ENCODE measurements at regions not wholly inside any gene's neighbourhood (a gene's known extent, or its start where the extent isn't known, plus 50 kb on each side); places are given as distances from the start of the nearest gene placed in this dataset.

- no peak for DNase-seq (ENCODE audit: low read depth)
- TF ChIP-seq, protein P1, sequence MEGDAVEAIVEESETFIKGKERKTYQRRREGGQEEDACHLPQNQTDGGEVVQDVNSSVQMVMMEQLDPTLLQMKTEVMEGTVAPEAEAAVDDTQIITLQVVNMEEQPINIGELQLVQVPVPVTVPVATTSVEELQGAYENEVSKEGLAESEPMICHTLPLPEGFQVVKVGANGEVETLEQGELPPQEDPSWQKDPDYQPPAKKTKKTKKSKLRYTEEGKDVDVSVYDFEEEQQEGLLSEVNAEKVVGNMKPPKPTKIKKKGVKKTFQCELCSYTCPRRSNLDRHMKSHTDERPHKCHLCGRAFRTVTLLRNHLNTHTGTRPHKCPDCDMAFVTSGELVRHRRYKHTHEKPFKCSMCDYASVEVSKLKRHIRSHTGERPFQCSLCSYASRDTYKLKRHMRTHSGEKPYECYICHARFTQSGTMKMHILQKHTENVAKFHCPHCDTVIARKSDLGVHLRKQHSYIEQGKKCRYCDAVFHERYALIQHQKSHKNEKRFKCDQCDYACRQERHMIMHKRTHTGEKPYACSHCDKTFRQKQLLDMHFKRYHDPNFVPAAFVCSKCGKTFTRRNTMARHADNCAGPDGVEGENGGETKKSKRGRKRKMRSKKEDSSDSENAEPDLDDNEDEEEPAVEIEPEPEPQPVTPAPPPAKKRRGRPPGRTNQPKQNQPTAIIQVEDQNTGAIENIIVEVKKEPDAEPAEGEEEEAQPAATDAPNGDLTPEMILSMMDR (IDR thresholded peaks at IDR 0.05; ENCODE audit: insufficient read depth, low read depth, low read length): no peak
- no peak overlapping the region for H3K4me3 ChIP-seq (ENCODE audit: low read depth, low read length)
Observed at GRCh38 chr12:130049666-130050065, 112.6 kb upstream of the FZD10 start.

DNA sequence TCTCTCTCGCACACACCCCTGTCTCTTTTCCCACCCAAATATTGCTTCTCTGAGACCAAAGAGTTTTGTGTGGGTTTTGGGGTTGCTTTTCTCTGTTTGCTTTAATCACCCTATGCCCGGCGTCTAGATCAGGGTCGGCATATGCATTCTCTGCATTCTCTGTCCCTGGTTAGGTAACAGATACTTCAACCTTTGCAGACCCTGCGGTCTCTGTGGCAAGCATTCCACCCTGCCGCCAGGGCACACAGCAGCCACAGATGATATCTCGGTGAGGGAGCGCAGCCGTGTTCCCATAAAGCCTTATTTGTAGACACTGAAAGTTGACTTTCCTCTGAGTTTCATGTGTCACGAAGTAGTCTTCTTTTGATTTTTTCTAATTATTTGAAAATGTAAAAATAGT, 110.4 kb upstream of the FZD10 start:
- TF ChIP-seq, protein P1 (IDR thresholded peaks at IDR 0.05; ENCODE audit: insufficient read depth, low read depth, low read length): no peak
- no peak overlapping the region for H3K4me3 ChIP-seq (ENCODE audit: low read depth, low read length)
- no peak for DNase-seq (ENCODE audit: low read depth)

- H3K4me3 ChIP-seq (ENCODE audit: low read depth, low read length): no peak overlapping the region
- DNase-seq (ENCODE audit: low read depth): no peak
- TF ChIP-seq, protein P1 (IDR thresholded peaks at IDR 0.05; ENCODE audit: insufficient read depth, low read depth, low read length): no peak
Observed at GRCh38 chr12:130053651-130054069, 108.6 kb upstream of the FZD10 start.

DNA sequence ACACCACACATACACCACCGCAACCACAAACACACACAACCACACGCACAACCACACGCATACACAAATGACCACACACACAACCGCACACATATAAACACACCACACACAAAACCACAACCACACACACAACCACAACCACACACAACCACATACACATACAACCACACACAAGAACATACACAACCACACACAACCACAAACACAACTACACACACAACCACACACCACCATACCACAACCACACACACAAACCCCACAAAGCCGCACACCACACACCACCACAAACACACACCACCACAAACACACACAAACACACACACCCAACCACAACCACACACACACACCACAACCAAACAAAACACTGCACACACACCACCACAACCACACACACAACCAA, 107.5 kb upstream of the FZD10 start:
- no peak overlapping the region for H3K4me3 ChIP-seq (ENCODE audit: low read depth, low read length)
- DNase-seq (ENCODE audit: low read depth): no peak
- TF ChIP-seq, protein P1 (IDR thresholded peaks at IDR 0.05; ENCODE audit: insufficient read depth, low read depth, low read length): no peak

- no peak overlapping the region for H3K4me3 ChIP-seq (ENCODE audit: low read depth, low read length)
- no peak for DNase-seq (ENCODE audit: low read depth)
- TF ChIP-seq, protein P1 (IDR thresholded peaks at IDR 0.05; ENCODE audit: insufficient read depth, low read depth, low read length): no peak
Observed at GRCh38 chr12:130058926-130059472, 103.3 kb upstream of the FZD10 start.

- H3K4me3 ChIP-seq (ENCODE audit: low read depth, low read length): no peak overlapping the region
- no peak for DNase-seq (ENCODE audit: low read depth)
- TF ChIP-seq, protein P1 (IDR thresholded peaks at IDR 0.05; ENCODE audit: insufficient read depth, low read depth, low read length): no peak
Observed at GRCh38 chr12:130063866-130064265, 98.4 kb upstream of the FZD10 start.

GRCh38 chr12:130064999-130065398, 97.3 kb upstream of the FZD10 start:
- TF ChIP-seq, protein P1 (IDR thresholded peaks at IDR 0.05; ENCODE audit: insufficient read depth, low read depth, low read length): no peak
- DNase-seq (ENCODE audit: low read depth): no peak
- H3K4me3 ChIP-seq (ENCODE audit: low read depth, low read length): no peak overlapping the region
